ENCODE measurements at regions not wholly inside any gene's neighbourhood (a gene's known extent, or its start where the extent isn't known, plus 50 kb on each side); places are given as distances from the start of the nearest gene placed in this dataset.

DNA sequence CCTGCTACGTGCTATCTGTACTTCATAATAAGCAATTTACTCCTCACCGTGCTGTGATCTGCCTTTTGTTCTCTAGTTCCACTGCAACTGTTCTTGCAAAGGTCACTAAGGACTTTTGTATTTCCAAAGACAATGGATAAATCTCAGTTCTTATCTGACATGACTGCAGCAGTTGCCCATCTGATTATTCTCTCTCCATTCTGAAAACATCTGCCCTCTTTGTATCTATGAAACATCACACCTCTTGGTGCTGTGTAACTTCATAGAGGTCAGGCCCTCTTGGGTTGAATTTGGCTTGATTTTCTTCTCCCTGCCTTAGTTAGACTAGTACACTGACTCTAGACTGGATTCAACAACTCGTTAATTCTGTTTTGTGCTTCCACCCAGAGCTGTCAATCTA is 319.6 kb downstream of the BTG1 start:
- TF ChIP-seq, protein P1, sequence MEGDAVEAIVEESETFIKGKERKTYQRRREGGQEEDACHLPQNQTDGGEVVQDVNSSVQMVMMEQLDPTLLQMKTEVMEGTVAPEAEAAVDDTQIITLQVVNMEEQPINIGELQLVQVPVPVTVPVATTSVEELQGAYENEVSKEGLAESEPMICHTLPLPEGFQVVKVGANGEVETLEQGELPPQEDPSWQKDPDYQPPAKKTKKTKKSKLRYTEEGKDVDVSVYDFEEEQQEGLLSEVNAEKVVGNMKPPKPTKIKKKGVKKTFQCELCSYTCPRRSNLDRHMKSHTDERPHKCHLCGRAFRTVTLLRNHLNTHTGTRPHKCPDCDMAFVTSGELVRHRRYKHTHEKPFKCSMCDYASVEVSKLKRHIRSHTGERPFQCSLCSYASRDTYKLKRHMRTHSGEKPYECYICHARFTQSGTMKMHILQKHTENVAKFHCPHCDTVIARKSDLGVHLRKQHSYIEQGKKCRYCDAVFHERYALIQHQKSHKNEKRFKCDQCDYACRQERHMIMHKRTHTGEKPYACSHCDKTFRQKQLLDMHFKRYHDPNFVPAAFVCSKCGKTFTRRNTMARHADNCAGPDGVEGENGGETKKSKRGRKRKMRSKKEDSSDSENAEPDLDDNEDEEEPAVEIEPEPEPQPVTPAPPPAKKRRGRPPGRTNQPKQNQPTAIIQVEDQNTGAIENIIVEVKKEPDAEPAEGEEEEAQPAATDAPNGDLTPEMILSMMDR (IDR thresholded peaks at IDR 0.05), result no peak
- Histone ChIP-seq H3K4me3 (no peak overlapping the region), H3K4me1 (no peaks in the 10 kb centered on the region), H3K9me3 (no peaks in the 10 kb centered on the region), H3K27me3 (no peaks in the 10 kb centered on the region), H3K27ac (no peak overlapping the region), H3K36me3 (no peaks in the 10 kb centered on the region)
- no peak for DNase-seq (ENCODE audit: low spot score)

DNA sequence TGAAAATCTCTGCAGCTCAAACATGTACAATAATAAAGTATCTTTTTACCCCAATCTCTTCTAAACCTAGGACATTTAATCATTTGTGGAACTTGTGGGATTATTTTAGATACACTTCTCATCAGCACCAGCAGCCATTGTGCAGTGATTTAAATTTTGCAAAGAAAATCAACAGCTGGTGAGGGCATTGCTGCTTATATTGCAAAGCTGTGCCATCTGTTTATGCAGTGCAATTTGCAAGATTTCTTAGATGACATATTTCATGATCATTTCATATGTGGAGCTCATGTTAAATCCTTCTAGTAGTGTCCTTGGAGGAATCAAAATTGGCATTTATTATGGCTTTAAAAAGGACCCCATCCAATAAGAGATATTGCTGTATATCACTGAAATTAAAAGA is 320.7 kb downstream of the BTG1 start:
- H3K9me3 ChIP-seq, result peaks cover 0 to 5% of the 10 kb centered on the region in 2 donors
- TF ChIP-seq, protein P1 (IDR thresholded peaks at IDR 0.05), result no peak
- H3K27ac ChIP-seq, result no peak overlapping the region
- H3K4me1 ChIP-seq, result no peaks in the 10 kb centered on the region
- no peak overlapping the region for H3K4me3 ChIP-seq
- H3K36me3 ChIP-seq, result no peaks in the 10 kb centered on the region
- H3K27me3 ChIP-seq, result no peaks in the 10 kb centered on the region
- no peak for DNase-seq (ENCODE audit: low spot score)

GRCh38 chr12:91819132-91819447 is 326.6 kb downstream of the BTG1 start:
- H3K4me3 ChIP-seq, result no peak overlapping the region
- H3K4me1 ChIP-seq, result peaks cover 0 to 6% of the 10 kb centered on the region in 2 donors
- no peak overlapping the region for H3K27ac ChIP-seq
- no peak for DNase-seq (ENCODE audit: low spot score)
- peaks cover 0 to 5% of the 10 kb centered on the region in 2 donors for H3K9me3 ChIP-seq
- TF ChIP-seq, protein P1 (IDR thresholded peaks at IDR 0.05), result no peak
- no peaks in the 10 kb centered on the region for H3K27me3 ChIP-seq
- H3K36me3 ChIP-seq, result no peaks in the 10 kb centered on the region

- no peak overlapping the region for H3K27ac ChIP-seq
- H3K4me1 ChIP-seq, result peaks cover 0 to 6% of the 10 kb centered on the region in 2 donors
- H3K36me3 ChIP-seq, result no peaks in the 10 kb centered on the region
- peaks cover 0 to 5% of the 10 kb centered on the region in 2 donors for H3K9me3 ChIP-seq
- DNase-seq (ENCODE audit: low spot score), result no peak
- TF ChIP-seq, protein P1 (IDR thresholded peaks at IDR 0.05), result no peak
- no peaks in the 10 kb centered on the region for H3K27me3 ChIP-seq
- no peak overlapping the region for H3K4me3 ChIP-seq
Observed at GRCh38 chr12:91818227-91819131, 327.2 kb downstream of the BTG1 start.

GRCh38 chr12:91817517-91817916 is 328.1 kb downstream of the BTG1 start:
- peaks cover 0 to 5% of the 10 kb centered on the region in 2 donors for H3K9me3 ChIP-seq
- peaks cover 0 to 6% of the 10 kb centered on the region in 2 donors for H3K4me1 ChIP-seq
- TF ChIP-seq, protein P1 (IDR thresholded peaks at IDR 0.05), result no peak
- no peak for DNase-seq (ENCODE audit: low spot score)
- H3K4me3 ChIP-seq, result no peak overlapping the region
- no peaks in the 10 kb centered on the region for H3K27me3 ChIP-seq
- H3K36me3 ChIP-seq, result no peaks in the 10 kb centered on the region
- H3K27ac ChIP-seq, result no peak overlapping the region

All from right atrium auricular region (tissue), 2 donors.